A673 (cell line): ENCODE measurements at regions not wholly inside any gene's neighbourhood (a gene's known extent, or its start where the extent isn't known, plus 50 kb on each side); places are given as distances from the start of the nearest gene placed in this dataset.

ENCODE experiments used
- EZH2 ChIP-seq: fragments of 200-600 bp; sonication (generic); IDR thresholded peaks from 2 replicates; pipeline ENCODE4 v1.6.1; 2017; ENCODE audit warnings: borderline replicate concordance, low read depth, mild to moderate bottlenecking, mixed read lengths, antibody characterized with exemption, low read length; ENCODE audit not compliant: poor library complexity, severe bottlenecking
- TF ChIP-seq, protein P1 (sequence below): fragments of 300-800, 200-600 bp; sonication (generic); conservative IDR thresholded peaks from 2 replicates; pipeline ENCODE4 v1.5.1; 2017; ENCODE audit warnings: low read depth, mild to moderate bottlenecking, antibody characterized with exemption, low read length, moderate library complexity, mixed read lengths

DNA sequence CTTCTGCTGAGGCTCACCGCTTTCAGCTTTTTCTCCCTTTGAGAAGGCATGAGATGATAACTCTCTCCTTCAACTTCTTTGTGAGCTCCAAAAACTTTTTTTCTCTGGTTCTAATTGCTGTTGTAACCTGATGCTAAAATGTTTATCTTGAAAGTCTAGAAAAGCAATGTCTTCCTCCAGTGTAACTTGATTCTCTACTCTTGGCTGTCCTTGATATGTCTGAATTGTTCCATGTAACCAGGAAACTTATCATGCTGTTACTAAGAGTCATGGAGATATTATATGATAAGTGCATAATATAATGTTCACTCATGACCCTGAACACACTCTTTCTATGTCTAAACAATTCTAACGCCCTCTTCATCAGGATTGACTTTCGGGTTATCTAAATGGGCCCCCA, 128.0 kb upstream of the ABCA1 start:
- TF ChIP-seq, protein P1, sequence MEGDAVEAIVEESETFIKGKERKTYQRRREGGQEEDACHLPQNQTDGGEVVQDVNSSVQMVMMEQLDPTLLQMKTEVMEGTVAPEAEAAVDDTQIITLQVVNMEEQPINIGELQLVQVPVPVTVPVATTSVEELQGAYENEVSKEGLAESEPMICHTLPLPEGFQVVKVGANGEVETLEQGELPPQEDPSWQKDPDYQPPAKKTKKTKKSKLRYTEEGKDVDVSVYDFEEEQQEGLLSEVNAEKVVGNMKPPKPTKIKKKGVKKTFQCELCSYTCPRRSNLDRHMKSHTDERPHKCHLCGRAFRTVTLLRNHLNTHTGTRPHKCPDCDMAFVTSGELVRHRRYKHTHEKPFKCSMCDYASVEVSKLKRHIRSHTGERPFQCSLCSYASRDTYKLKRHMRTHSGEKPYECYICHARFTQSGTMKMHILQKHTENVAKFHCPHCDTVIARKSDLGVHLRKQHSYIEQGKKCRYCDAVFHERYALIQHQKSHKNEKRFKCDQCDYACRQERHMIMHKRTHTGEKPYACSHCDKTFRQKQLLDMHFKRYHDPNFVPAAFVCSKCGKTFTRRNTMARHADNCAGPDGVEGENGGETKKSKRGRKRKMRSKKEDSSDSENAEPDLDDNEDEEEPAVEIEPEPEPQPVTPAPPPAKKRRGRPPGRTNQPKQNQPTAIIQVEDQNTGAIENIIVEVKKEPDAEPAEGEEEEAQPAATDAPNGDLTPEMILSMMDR, result no peak
- no peak for TF ChIP-seq EZH2
